Keratinocyte (primary cell): ENCODE measurements at regions not wholly inside any gene's neighbourhood (a gene's known extent, or its start where the extent isn't known, plus 50 kb on each side); places are given as distances from the start of the nearest gene placed in this dataset.

Experiments used
- DNase-seq: peaks from one replicate; pipeline ENCODE4 v3.0.0-alpha.2; 2011; ENCODE audit warnings: low read depth, missing footprints, low spot score
- FAIRE-seq: peaks from 2 replicates; lab custom pipeline; 2011; peaks lifted over from hg19 to GRCh38; lab: Jason Lieb, UNC
- H2AFZ ChIP-seq: 2 replicates; pipeline ENCODE4 v1.6.0; 2012; ENCODE audit warnings: low read length, control low read depth, inconsistent platforms; ENCODE audit not compliant: control insufficient read depth
- H3K27ac ChIP-seq: 2 replicates; pipeline ENCODE4 v1.5.1; 2011; ENCODE audit warnings: low read length; ENCODE audit not compliant: control insufficient read depth, insufficient read depth
- H3K27me3 ChIP-seq: 3 replicates; pipeline ENCODE4 v1.6.0; 2011; ENCODE audit warnings: low read length; ENCODE audit not compliant: control insufficient read depth, insufficient read depth; ENCODE audit errors: extremely low read depth
- H3K36me3 ChIP-seq, 2 experiments: 2 replicates in 1 of 2; 3 replicates in 1 of 2; pipeline ENCODE4 v1.5.1; 2011; ENCODE audit warnings: low read length in 2 of 2, mild to moderate bottlenecking in 1 of 2; ENCODE audit not compliant: control insufficient read depth in 2 of 2, insufficient read depth in 2 of 2; ENCODE audit errors: extremely low read depth in 1 of 2
- H3K4me1 ChIP-seq: 3 replicates; pipeline ENCODE4 v1.5.1; 2011; ENCODE audit warnings: low read length; ENCODE audit not compliant: control insufficient read depth, insufficient read depth; ENCODE audit errors: extremely low read depth
- H3K4me2 ChIP-seq: 3 replicates; pipeline ENCODE4 v1.6.0; 2011; ENCODE audit warnings: low read depth, low read length; ENCODE audit not compliant: control insufficient read depth, insufficient read depth; ENCODE audit errors: extremely low read depth
- H3K4me3 ChIP-seq, 3 experiments: fragments of 200-600 bp in 1 of 3; sonication (generic) in 1 of 3; 2 replicates in 2 of 3; 3 replicates in 1 of 3; pipeline ENCODE4 v1.5.1; 2011 to 2016; ENCODE audit warnings: low read length in 3 of 3, mild to moderate bottlenecking in 3 of 3, control low read depth in 2 of 3, inconsistent platforms in 1 of 3, low read depth in 1 of 3, mixed read lengths in 1 of 3, mixed run types in 1 of 3, moderate library complexity in 1 of 3; ENCODE audit not compliant: control insufficient read depth in 2 of 3, insufficient read depth in 2 of 3; ENCODE audit errors: extremely low read depth in 1 of 3
- H3K79me2 ChIP-seq: 2 replicates; pipeline ENCODE4 v1.6.0; 2012; ENCODE audit warnings: low read length; ENCODE audit not compliant: control insufficient read depth, insufficient read depth
- H3K9ac ChIP-seq: 3 replicates; pipeline ENCODE4 v1.6.0; 2011; ENCODE audit warnings: low read length; ENCODE audit not compliant: control insufficient read depth, insufficient read depth; ENCODE audit errors: extremely low read depth
- H3K9me1 ChIP-seq: 3 replicates; pipeline ENCODE4 v1.6.0; 2011; ENCODE audit warnings: low read length; ENCODE audit not compliant: control insufficient read depth, insufficient read depth; ENCODE audit errors: extremely low read depth
- H3K9me3 ChIP-seq: 2 replicates; pipeline ENCODE4 v1.5.1; 2012; ENCODE audit warnings: low read depth, low read length; ENCODE audit not compliant: control insufficient read depth
- H4K20me1 ChIP-seq: 3 replicates; pipeline ENCODE4 v1.6.0; 2011; ENCODE audit warnings: low read length; ENCODE audit not compliant: control insufficient read depth, insufficient read depth; ENCODE audit errors: extremely low read depth
- CTCF ChIP-seq, 3 experiments: IDR thresholded peaks in 1 of 3; conservative IDR thresholded peaks in 1 of 3; optimal IDR thresholded peaks in 1 of 3; 2 replicates in 2 of 3; 3 replicates in 1 of 3; pipeline versions ENCODE3 to v1.5.1; 2011; ENCODE audit warnings: low read length in 3 of 3, mild to moderate bottlenecking in 3 of 3, moderate library complexity in 2 of 3, control low read depth in 1 of 3, inconsistent platforms in 1 of 3; ENCODE audit not compliant: insufficient read depth in 2 of 3; ENCODE audit errors: extremely low read depth in 1 of 3
- EZH2 ChIP-seq: IDR thresholded peaks from one replicate; pipeline ENCODE4 v1.6.1; 2012; ENCODE audit warnings: inconsistent platforms, mild to moderate bottlenecking, low read length, moderate library complexity
- dilution Hi-C: fragments of 300-500 bp; cut with MboI; formaldehyde crosslinking; loops from one replicate; pipeline ENCODE4 v1.7.0; 2020; ENCODE audit warnings: low sequenced_read_pairs; ENCODE audit not compliant: extremely low pct_ligation_motif_present

DNA sequence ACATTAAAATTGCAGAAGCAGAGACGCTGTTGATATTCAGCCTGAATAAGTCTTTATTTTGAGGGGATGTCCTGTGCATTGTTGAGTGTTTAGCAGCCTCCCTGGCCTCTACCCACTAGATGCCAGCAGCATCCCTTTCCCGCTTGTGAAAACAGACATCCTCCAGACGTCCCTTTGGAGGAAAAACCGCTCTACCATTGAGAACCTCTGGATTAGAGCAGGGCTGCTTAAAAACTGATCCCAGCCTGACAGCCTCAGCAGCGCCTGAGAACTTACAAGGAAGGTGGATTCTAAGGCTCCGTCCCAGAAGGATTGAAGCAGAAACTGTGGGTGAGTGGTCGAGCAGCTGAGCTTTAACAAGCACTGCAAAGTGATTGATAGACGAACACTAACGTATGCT lies 349.7 kb downstream of the CYRIA start:
- Histone ChIP-seq H3K27ac (no peak overlapping the region), H3K27me3 (no peaks in the 10 kb centered on the region), H2AFZ (no peak overlapping the region), H3K9me1 (no peaks in the 10 kb centered on the region), H3K36me3 (no peaks in the 10 kb centered on the region), H3K4me3 (no peak overlapping the region), H3K4me2 (no peak overlapping the region), H3K79me2 (no peaks in the 10 kb centered on the region), H3K9ac (no peak overlapping the region), H4K20me1 (no peaks in the 10 kb centered on the region), H3K4me1 (no peaks in the 10 kb centered on the region), H3K9me3 (no peaks in the 10 kb centered on the region)
- TF ChIP-seq EZH2 (no peak), CTCF (optimal IDR thresholded peaks at IDR 0.05 in 1 of 3, IDR thresholded peaks at IDR 0.05 in 1 of 3, conservative IDR thresholded peaks at IDR 0.05 in 1 of 3; ENCODE audit: extremely low read depth in 1 of 3, insufficient read depth in 2 of 3, low read length in 3 of 3) (no peak)
- no peak for FAIRE-seq
- dilution Hi-C loops, result no loop called here
- no peak for DNase-seq

DNA sequence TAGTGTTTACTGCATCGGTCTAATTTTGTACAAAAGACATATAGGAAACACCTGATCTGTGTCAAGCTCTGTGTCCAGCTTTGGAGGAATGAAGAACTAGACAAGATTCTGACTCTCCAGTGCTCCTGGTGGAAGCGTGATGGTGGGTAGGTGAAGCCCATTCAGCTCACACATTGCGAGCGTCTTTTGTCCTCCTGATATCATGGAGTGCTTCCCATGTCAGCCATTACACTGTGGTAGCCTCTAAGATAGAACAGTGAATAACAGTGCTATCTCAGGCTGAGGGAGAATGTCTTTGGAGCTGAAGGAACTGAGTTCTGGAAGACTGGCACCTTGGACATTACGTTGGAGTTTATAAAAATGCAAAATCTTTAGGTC lies 350.2 kb downstream of the CYRIA start:
- FAIRE-seq (no peak), DNase-seq (no peak)
- no peaks in the 10 kb centered on the region for H3K36me3 ChIP-seq
- no peaks in the 10 kb centered on the region for H4K20me1 ChIP-seq
- H3K9me3 ChIP-seq, result no peaks in the 10 kb centered on the region
- TF ChIP-seq EZH2, result no peak
- TF ChIP-seq CTCF (optimal IDR thresholded peaks at IDR 0.05 in 1 of 3, IDR thresholded peaks at IDR 0.05 in 1 of 3, conservative IDR thresholded peaks at IDR 0.05 in 1 of 3; ENCODE audit: extremely low read depth in 1 of 3, insufficient read depth in 2 of 3, low read length in 3 of 3), result no peak
- no peaks in the 10 kb centered on the region for H3K9me1 ChIP-seq
- H3K27ac ChIP-seq, result no peak overlapping the region
- H3K27me3 ChIP-seq, result no peaks in the 10 kb centered on the region
- dilution Hi-C loops, result no loop called here
- no peak overlapping the region for H2AFZ ChIP-seq
- H3K4me2 ChIP-seq, result no peak overlapping the region
- H3K4me3 ChIP-seq, result no peak overlapping the region
- no peaks in the 10 kb centered on the region for H3K4me1 ChIP-seq
- no peaks in the 10 kb centered on the region for H3K79me2 ChIP-seq
- no peak overlapping the region for H3K9ac ChIP-seq
